AG09319 (cell line): ENCODE measurements at regions not wholly inside any gene's neighbourhood (a gene's known extent, or its start where the extent isn't known, plus 50 kb on each side); places are given as distances from the start of the nearest gene placed in this dataset.

ENCODE experiments used
- DNase-seq: peaks from one replicate; pipeline ENCODE4 v3.0.0-alpha.2; 2010; ENCODE audit warnings: low read depth; ENCODE audit errors: extremely low read depth
- TF ChIP-seq, protein P1 (sequence below): IDR thresholded peaks from 2 replicates; pipeline ENCODE4 v1.5.1; 2011; ENCODE audit warnings: low read depth, mild to moderate bottlenecking, inconsistent platforms, low read length, moderate library complexity

DNA sequence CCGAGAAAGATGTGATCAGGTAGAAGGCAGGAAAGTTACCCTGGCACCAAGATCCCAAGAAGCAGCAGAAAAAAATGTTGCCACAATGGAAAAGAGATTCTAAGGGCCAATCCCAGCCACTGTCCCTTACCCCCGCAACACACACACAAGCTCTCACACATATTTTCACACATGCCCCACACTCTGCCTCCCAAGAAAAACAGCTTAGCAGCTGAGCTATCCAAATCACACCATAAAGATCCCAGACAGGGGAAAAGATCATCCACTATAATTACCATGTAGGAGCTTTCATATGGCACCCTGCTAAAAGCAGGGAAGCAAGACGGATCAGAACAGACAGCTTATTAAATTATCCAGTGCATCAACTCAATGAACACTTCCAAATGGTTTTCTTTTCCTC lies 143.4 kb downstream of the FAM114A2 start:
- TF ChIP-seq, protein P1, sequence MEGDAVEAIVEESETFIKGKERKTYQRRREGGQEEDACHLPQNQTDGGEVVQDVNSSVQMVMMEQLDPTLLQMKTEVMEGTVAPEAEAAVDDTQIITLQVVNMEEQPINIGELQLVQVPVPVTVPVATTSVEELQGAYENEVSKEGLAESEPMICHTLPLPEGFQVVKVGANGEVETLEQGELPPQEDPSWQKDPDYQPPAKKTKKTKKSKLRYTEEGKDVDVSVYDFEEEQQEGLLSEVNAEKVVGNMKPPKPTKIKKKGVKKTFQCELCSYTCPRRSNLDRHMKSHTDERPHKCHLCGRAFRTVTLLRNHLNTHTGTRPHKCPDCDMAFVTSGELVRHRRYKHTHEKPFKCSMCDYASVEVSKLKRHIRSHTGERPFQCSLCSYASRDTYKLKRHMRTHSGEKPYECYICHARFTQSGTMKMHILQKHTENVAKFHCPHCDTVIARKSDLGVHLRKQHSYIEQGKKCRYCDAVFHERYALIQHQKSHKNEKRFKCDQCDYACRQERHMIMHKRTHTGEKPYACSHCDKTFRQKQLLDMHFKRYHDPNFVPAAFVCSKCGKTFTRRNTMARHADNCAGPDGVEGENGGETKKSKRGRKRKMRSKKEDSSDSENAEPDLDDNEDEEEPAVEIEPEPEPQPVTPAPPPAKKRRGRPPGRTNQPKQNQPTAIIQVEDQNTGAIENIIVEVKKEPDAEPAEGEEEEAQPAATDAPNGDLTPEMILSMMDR, result no peak
- DNase-seq, result no peak

DNA sequence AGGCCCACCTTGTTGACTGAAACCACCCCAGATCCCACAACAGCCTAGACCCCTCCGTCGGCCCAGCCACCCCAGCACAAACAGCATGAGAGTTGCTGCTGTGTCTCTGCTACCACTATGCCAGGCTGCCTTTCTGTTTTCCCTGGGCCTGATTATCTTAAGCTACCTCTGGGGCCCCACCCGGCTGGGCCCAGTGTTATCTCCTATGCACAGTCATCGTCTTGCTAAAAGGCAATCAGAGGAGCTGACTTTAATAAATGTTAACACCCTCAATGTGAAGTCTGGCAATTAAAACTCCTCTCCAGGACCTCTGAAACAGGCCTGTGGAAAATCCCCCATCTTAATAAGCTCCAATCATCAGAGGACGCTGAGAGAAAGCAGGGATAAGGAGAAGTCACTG lies 144.9 kb downstream of the FAM114A2 start:
- no peak for DNase-seq
- TF ChIP-seq, protein P1, result no peak

DNA sequence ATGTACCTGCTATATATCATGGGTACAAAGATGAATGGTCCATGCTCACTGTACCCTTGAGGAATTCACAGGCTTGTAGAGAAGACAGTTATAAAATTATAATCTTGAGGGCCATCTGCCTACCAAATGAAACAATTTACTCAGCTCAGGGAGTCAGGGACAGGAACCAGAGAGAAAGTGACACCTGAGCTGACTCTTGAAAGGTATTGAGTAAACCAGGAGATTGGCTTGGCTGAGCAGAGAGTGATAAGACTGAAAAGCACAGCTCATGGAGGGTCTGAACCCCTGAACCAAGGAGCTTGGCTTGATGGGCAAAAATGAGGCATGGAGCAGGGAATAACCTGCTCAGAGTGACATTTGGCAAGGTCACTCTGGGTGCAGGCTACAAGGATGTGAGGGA lies 147.3 kb downstream of the FAM114A2 start:
- no peak for DNase-seq
- TF ChIP-seq, protein P1, result no peak

DNA sequence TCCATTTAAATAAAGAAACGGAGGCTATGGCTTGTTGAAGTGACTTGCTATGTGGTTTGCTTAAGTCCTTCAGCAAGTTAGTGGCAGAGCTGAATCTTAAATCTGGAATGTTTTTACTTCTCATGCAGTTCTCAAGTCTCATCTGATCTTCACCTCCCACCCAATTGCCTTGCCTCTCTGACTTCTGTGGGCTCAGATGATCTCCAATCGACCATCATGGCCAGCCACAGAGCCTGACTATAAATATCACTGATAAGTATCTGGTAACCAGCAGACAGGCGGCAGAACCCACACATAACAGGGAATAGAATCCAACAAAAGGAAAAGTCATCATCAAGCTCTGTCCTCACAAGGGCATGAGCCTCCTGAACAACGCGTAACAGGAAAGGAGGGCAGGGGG lies 149.9 kb downstream of the FAM114A2 start:
- TF ChIP-seq, protein P1, result no peak

DNA sequence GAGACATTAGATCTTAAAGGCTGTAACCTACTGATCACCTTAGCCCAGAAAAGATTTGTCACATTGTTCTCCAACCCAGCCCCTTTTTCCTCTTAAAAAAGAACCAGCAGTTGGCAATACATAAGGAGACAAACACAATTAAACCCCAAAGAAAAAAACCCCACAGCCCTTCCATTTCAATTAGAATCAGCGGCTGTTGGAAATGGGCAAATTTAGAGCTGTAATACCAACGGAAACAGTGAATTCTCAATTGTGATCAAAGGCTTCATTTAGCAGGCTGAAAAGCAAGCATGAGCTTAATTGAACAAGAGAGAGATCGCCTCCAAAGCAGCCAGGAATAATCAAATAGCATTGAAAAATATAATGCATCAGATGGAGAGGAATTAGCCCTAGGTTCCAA lies 153.6 kb downstream of the FAM114A2 start:
- no peak for DNase-seq
- TF ChIP-seq, protein P1, result no peak

More for the DNA sequence above, 149.9 kb downstream of the FAM114A2 start:
- no peak for DNase-seq

DNA sequence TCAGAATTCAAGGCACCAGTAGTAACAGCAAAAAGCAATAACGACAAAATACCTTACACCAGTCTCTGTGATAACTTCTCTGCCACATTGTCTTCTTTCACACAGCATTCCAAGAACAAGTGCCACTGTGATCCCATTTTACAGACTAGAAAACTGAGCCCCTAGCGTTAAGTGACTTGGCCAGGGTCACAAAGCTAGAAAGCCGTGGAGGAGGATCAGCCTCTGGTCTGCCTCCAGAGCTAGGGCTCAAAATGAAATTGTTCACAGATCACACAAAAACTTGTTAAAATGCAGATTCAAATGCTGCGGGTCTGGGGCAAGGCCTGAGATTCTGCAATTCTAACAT lies 154.1 kb downstream of the FAM114A2 start:
- TF ChIP-seq, protein P1, result no peak
- DNase-seq, result no peak

DNA sequence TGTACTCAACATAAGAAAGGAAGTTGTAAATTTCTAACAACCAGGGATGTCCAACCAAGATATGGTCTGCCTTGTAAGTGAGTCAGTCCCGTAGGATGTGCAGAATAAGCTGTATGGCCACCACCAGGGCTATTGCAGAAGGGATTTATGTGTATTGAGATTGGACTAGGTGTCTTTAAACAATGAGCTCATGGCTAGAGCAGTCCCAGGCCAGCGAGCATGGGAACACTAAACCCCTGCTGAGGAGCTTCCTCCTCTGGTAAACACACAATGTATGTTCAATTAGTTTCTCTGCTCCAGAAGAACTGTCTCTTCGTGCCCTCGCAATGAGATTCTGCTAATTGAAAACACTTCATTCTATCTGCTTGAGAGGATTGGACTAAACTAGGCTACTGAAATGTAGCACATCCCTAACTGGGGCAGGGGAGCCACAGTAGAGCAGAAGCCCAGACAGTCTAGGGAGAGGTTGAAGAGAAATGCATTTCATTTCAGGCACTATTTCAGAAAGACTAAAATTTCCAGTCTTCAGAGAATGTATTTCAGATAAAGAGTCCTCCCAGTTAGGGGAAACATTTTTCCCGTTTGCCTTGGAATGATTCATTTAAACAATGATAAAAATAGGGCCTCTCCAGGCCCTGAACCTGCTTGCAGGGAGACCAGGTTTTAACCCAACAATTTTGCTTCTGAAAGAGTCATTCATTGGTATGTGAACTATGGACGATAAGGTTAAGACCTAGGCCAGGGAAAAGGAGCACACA lies 154.7 kb downstream of the FAM114A2 start:
- DNase-seq, result no peak
- TF ChIP-seq, protein P1, result no peak
